C1 segment of cervical spinal cord (tissue), 14 donors: ENCODE measurements at regions not wholly inside any gene's neighbourhood (a gene's known extent, or its start where the extent isn't known, plus 50 kb on each side); places are given as distances from the start of the nearest gene placed in this dataset.
"Not testable (repeated sequence)": the region's sequence is repeated elsewhere in the genome, so short reads cannot be mapped to it uniquely, and the experiment has no call there.

ENCODE experiments used
- DNase-seq, 14 donors: peaks; one replicate each; lab custom pipeline; 2025; lab: John Stamatoyannopoulos, UW

DNA sequence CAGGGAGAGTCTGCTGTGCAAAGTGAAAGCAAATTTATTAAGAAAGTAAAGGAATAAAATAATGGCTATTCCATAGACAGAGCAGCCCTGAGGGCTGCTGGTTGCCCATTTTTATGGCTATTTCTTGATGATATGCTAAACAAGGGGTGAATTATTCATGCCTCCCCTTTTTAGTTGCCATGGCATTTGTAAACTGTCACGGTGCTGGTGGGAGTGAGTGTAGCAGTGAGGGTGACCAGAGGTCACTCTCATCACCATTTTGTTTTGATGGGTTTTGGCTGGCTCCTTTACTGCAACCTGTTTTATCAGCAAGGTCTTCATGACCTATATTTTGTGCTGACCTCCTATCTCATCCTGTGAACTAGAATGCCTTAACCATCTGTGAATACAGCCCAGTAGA is 518.9 kb upstream of the HS3ST1 start:
- not testable (repeated sequence) for DNase-seq

GRCh38 chr4:11937941-11938340 is 509.2 kb upstream of the HS3ST1 start:
- DNase-seq, result no peak

GRCh38 chr4:11931266-11931820 is 502.6 kb upstream of the HS3ST1 start:
- no peak for DNase-seq

DNA sequence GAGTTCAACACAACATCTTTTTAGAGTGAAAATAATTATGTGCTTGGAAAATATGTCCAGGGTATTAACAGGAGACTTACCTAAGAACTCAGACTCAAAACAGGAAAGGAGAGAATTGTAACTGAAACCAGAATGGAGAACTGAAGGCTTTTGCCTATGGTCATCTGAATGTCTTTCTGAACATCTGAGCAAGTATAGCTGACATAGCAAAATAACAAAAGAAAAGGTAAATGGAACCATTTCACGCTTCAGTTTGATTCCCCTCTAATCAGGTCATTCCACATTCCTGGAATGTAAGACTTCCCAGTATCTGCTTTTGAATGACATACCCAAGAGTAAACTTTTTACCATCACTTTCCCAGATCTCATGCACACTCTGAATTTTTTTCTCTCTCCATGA is 500.4 kb upstream of the HS3ST1 start:
- no peak for DNase-seq

GRCh38 chr4:11919316-11919715 is 490.6 kb upstream of the HS3ST1 start:
- DNase-seq, result no peak

GRCh38 chr4:11914406-11914805 is 485.7 kb upstream of the HS3ST1 start:
- DNase-seq, result no peak

DNA sequence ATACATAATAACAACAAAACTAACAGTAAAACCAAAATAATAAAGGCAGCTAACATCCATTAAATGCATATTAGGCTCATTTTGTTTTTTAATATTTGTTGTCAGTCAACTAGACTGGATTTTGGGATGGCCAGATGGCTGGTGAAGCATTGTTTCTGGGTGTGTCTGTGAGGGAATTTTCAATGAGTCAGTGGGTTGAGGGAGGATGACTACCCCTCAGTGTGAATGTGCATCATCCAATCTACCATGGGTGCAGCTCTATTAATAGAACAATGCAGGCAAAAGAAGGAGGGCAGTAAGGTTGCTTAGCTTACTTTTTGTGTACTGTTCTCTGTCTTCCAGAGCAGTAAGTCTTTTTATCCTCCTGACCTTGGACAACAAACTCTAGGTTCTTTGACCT is 484.2 kb upstream of the HS3ST1 start:
- no peak for DNase-seq

- no peak for DNase-seq
Measured at GRCh38 chr4:11910812-11911211, 482.1 kb upstream of the HS3ST1 start.

DNA sequence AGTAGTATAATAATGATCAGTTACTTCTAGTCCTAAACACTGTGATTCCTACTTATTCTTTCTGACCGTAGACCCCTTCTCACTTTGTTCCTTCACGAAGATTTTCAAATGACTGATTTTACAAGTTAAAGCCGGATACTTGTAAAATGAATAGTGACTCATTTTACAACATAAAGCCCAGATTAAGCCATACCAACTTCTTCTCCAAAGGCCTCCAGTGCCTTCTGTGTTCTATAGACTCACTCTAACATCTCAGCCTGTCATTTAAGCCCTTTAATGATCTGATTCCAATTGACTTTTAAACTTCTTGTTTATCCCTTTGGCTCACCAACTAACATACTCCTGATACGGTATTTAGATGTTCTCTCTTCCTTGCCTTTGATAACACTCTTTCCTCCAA is 480.0 kb upstream of the HS3ST1 start:
- DNase-seq, result no peak

DNA sequence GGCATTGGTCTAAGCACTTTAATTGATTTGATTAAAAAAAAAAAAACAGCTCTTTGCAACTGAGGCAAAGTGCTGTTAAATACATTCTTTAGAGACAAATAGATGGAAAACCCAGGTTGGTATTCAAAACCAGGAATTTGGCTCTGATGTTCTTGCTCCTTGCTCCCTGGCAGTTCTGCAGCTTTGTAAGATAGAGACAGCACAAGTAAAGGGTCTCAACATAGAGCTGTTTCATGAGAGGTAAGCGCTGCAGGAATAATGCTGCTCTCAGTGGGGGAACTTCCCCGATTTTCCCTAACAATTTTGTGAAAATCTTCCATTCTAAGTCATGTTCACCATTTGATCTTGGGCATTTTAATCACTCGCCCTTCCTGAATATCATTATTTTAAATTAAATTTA is 479.5 kb upstream of the HS3ST1 start:
- DNase-seq, result no peak

GRCh38 chr4:11904846-11905739 is 476.4 kb upstream of the HS3ST1 start:
- DNase-seq, result no peak

GRCh38 chr4:11904117-11904535 is 475.4 kb upstream of the HS3ST1 start:
- DNase-seq, result peak in 1 of 14 donors; percentile 1

DNA sequence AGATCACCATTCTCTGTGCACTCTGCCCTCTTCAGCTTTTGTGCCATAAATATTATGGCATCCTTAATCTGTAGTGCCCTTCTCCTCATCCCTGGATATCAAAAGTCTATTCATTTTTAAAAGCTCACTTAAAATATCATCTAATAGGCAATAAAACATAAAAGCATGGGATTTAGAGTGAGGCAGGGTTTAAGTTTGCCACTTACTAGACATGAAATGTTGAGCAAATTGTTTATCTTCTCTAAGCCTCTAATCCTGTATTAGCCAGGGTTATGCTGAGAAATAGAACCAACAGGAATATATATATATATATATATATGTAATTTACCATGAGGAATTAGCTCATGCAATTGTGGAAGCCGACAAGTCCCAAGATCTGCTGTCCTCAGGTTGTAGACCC is 472.4 kb upstream of the HS3ST1 start:
- DNase-seq, result no peak

DNA sequence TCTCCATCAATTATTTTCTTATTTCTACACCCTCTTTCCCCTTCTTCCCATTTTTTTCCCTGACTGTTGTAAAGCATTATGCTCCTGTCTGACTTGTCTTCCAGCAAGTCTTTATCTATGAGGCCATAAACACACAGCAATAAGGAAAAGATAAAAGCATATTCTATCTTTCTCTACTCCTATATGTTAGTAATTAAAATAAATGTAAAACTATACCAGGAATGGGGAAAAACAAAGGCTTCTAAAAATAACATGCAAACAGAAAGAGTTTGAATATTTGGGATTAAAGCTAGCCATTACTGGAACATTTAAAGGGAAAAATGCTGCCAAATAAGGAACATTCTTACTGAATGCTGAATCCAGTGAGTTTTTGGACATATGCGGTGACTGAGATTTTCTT is 471.7 kb upstream of the HS3ST1 start:
- DNase-seq, result no peak

GRCh38 chr4:11898796-11899195 is 470.1 kb upstream of the HS3ST1 start:
- no peak for DNase-seq

- no peak for DNase-seq
Measured at GRCh38 chr4:11895766-11896165, 467.1 kb upstream of the HS3ST1 start.

GRCh38 chr4:11894977-11895376 is 466.3 kb upstream of the HS3ST1 start:
- no peak for DNase-seq

- no peak for DNase-seq
Measured at GRCh38 chr4:11894221-11894620, 465.5 kb upstream of the HS3ST1 start.

GRCh38 chr4:11889099-11889498 is 460.4 kb upstream of the HS3ST1 start:
- no peak for DNase-seq

DNA sequence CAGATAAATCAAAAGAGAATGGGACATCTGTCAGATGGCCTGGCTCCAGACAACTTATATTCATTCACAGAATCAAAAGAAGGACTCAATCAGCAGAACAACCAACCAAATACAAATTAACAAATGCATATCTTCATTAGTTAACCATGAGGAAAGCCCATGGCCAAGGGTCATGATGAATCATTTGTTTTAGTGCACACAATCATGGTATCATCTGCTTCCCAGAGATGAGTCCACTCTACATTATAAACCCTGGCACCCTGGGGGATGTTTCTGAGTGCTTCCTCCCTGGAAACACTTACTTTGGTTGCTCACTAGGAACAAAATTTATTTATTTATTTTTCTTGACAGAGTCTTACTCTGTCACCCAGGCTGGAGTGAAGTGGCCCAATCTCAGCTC is 453.3 kb upstream of the HS3ST1 start:
- DNase-seq, result no peak

DNA sequence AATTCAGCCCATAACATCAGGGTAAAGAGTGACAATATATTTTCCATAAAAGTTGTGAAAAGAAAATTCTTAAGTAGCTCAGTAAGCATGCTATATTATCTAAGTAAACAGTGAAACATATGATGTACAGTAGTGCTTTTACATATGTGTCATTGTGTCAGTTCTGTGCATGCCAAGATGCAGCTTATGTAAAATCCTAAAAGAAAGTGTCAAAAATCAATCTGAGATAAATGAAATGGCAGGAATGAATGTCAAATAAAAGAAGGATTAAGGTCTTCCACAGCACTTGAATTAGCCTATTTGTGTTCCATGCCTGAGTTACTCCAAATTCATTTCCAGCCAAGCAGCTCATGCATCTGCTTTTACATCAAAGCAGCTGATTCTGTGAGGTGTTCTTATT is 452.7 kb upstream of the HS3ST1 start:
- DNase-seq, result no peak

- no peak for DNase-seq
Measured at GRCh38 chr4:11878241-11878640, 449.5 kb upstream of the HS3ST1 start.

DNA sequence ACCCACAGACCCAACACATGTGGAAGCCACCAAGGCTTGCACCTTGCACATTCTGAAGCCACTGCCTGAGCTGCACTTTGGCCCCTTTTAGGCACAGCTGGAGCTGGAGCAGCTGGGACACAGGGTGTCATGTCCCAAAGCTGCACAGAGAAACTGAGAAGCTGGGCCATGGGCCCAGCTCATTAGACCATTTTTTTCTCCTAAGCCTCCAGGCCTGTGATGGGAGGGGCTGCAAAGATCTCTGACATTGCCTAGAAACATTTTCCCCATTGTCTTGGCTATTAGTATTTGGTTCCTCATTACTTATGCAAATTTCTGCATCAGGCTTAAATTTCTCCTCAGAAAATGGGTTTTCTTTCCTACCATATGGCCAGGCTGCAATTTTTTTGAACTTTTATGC is 447.4 kb upstream of the HS3ST1 start:
- no peak for DNase-seq
